Epithelial cell of esophagus (primary cell): ENCODE measurements at regions not wholly inside any gene's neighbourhood (a gene's known extent, or its start where the extent isn't known, plus 50 kb on each side); places are given as distances from the start of the nearest gene placed in this dataset.

Source experiments
- DNase-seq: peaks from one replicate; pipeline ENCODE4 v3.0.0; 2010; ENCODE audit warnings: low read depth
- H3K4me3 ChIP-seq: 2 replicates; pipeline ENCODE4 v1.5.1; 2011; ENCODE audit warnings: mild to moderate bottlenecking, low read length, control low read depth
- TF ChIP-seq, protein P1 (sequence below): IDR thresholded peaks from 2 replicates; pipeline ENCODE4 v1.5.1; 2011; ENCODE audit warnings: low read depth, mild to moderate bottlenecking, low read length, control low read depth, inconsistent platforms; ENCODE audit not compliant: insufficient read depth; ENCODE audit errors: missing control alignments

DNA sequence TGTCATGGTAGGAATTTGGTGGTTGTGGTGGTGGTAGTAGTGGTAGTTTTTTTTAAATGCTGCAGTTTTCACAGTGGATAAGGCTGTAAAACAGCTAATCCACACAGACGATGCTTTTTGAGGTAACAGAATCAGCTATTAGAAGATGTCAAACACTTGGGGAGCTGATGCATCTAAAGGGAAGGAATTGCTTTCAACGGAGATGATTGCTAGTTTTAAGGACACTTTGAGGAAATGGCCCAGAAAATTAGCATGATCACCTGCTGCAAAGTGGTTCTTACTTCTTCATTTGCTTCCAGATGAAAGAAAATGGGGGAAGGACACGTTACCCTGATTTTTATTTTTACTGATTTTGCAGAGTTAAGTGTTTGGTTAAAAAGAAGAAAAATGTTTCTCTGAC is 178.2 kb upstream of the ATP10B start:
- no peak for DNase-seq
- no peak overlapping the region for H3K4me3 ChIP-seq
- TF ChIP-seq, protein P1, sequence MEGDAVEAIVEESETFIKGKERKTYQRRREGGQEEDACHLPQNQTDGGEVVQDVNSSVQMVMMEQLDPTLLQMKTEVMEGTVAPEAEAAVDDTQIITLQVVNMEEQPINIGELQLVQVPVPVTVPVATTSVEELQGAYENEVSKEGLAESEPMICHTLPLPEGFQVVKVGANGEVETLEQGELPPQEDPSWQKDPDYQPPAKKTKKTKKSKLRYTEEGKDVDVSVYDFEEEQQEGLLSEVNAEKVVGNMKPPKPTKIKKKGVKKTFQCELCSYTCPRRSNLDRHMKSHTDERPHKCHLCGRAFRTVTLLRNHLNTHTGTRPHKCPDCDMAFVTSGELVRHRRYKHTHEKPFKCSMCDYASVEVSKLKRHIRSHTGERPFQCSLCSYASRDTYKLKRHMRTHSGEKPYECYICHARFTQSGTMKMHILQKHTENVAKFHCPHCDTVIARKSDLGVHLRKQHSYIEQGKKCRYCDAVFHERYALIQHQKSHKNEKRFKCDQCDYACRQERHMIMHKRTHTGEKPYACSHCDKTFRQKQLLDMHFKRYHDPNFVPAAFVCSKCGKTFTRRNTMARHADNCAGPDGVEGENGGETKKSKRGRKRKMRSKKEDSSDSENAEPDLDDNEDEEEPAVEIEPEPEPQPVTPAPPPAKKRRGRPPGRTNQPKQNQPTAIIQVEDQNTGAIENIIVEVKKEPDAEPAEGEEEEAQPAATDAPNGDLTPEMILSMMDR: no peak

- TF ChIP-seq, protein P1: no peak
- DNase-seq: no peak
- H3K4me3 ChIP-seq: no peak overlapping the region
Measured at GRCh38 chr5:161027763-161028162, 175.8 kb upstream of the ATP10B start.

- TF ChIP-seq, protein P1: no peak
- H3K4me3 ChIP-seq: no peak overlapping the region
- DNase-seq: no peak
Measured at GRCh38 chr5:161023551-161023950, 171.5 kb upstream of the ATP10B start.

- TF ChIP-seq, protein P1: no peak
- no peak overlapping the region for H3K4me3 ChIP-seq
- no peak for DNase-seq
Measured at GRCh38 chr5:161022151-161022550, 170.1 kb upstream of the ATP10B start.

- TF ChIP-seq, protein P1: no peak
- DNase-seq: no peak
- no peak overlapping the region for H3K4me3 ChIP-seq
Measured at GRCh38 chr5:161009817-161010216, 157.8 kb upstream of the ATP10B start.

GRCh38 chr5:161009194-161009593 is 157.2 kb upstream of the ATP10B start:
- TF ChIP-seq, protein P1: no peak
- DNase-seq: no peak
- no peak overlapping the region for H3K4me3 ChIP-seq

- TF ChIP-seq, protein P1: no peak
- no peak for DNase-seq
- no peak overlapping the region for H3K4me3 ChIP-seq
Measured at GRCh38 chr5:161007879-161008278, 155.9 kb upstream of the ATP10B start.
